GM12874 (cell line): ENCODE measurements at regions not wholly inside any gene's neighbourhood (a gene's known extent, or its start where the extent isn't known, plus 50 kb on each side); places are given as distances from the start of the nearest gene placed in this dataset.

Experiments
- CTCF ChIP-seq: IDR thresholded peaks from 2 replicates; pipeline ENCODE4 v1.5.1; 2011; ENCODE audit warnings: low read depth, mild to moderate bottlenecking, control low read depth, low read length, moderate library complexity; ENCODE audit not compliant: insufficient read depth

- TF ChIP-seq CTCF = no peak
Observed at GRCh38 chr1:198957044-198957443, 318.2 kb downstream of the PTPRC start.

GRCh38 chr1:198959032-198959431 is 320.2 kb downstream of the PTPRC start:
- TF ChIP-seq CTCF = no peak

GRCh38 chr1:198959676-198960075 is 320.8 kb downstream of the PTPRC start:
- TF ChIP-seq CTCF = no peak

- no peak for TF ChIP-seq CTCF
Observed at GRCh38 chr1:198966519-198966918, 327.7 kb downstream of the PTPRC start.

- TF ChIP-seq CTCF = no peak
Observed at GRCh38 chr1:198967566-198967965, 328.7 kb downstream of the PTPRC start.

- no peak for TF ChIP-seq CTCF
Observed at GRCh38 chr1:198968866-198969265, 330.0 kb downstream of the PTPRC start.

GRCh38 chr1:198969981-198970380 is 331.1 kb downstream of the PTPRC start:
- TF ChIP-seq CTCF = no peak

GRCh38 chr1:198970916-198971315 is 332.1 kb downstream of the PTPRC start:
- TF ChIP-seq CTCF = no peak
